Thymus (tissue), 11 donors: ENCODE measurements at regions not wholly inside any gene's neighbourhood (a gene's known extent, or its start where the extent isn't known, plus 50 kb on each side); places are given as distances from the start of the nearest gene placed in this dataset.

ENCODE experiments used
- DNase-seq, 9 donors: peaks; one replicate each; pipeline ENCODE4 v3.0.0-alpha.2; 2013; ENCODE audit warnings: low spot score in 9 of 9, low read depth in 6 of 9, missing footprints in 1 of 9
- H3K27ac ChIP-seq, 2 donors: one replicate each; pipeline ENCODE4 v1.5.1; 2013; ENCODE audit warnings: control low read depth in 1 of 2, low read depth in 1 of 2, low read length in 1 of 2, mild to moderate bottlenecking in 1 of 2, moderate library complexity in 1 of 2
- H3K27me3 ChIP-seq, 2 donors: one replicate each; pipeline ENCODE4 v1.5.1; 2013; ENCODE audit warnings: low read length in 1 of 2; ENCODE audit not compliant: control insufficient read depth in 2 of 2, insufficient read depth in 1 of 2
- H3K36me3 ChIP-seq, 2 donors: one replicate each; pipeline ENCODE4 v1.5.1; 2013; ENCODE audit warnings: low read length in 1 of 2, mild to moderate bottlenecking in 1 of 2, moderate library complexity in 1 of 2; ENCODE audit not compliant: control insufficient read depth in 2 of 2, insufficient read depth in 2 of 2
- H3K4me1 ChIP-seq, 2 donors: one replicate each; pipeline ENCODE4 v1.5.1; 2013; ENCODE audit warnings: low read length in 2 of 2; ENCODE audit not compliant: control insufficient read depth in 2 of 2, insufficient read depth in 2 of 2
- H3K4me3 ChIP-seq, 2 donors: one replicate each; pipeline ENCODE4 v1.5.1; 2013; ENCODE audit warnings: low read length in 2 of 2, control low read depth in 1 of 2, mild to moderate bottlenecking in 1 of 2
- H3K9me3 ChIP-seq, 2 donors: one replicate each; pipeline ENCODE4 v1.5.1; 2013; ENCODE audit warnings: low read length in 1 of 2, mild to moderate bottlenecking in 1 of 2; ENCODE audit not compliant: control insufficient read depth in 2 of 2, insufficient read depth in 1 of 2
- WGBS: extraction: QIAGEN DNeasy Blood & Tissue Kit; methylation state at CpG from one replicate; pipeline ENCODE4 v1.1.7; 2013; 5-methylcytosine and 5-hydroxymethylcytosine counted together
- donor health status: healthy.

DNA sequence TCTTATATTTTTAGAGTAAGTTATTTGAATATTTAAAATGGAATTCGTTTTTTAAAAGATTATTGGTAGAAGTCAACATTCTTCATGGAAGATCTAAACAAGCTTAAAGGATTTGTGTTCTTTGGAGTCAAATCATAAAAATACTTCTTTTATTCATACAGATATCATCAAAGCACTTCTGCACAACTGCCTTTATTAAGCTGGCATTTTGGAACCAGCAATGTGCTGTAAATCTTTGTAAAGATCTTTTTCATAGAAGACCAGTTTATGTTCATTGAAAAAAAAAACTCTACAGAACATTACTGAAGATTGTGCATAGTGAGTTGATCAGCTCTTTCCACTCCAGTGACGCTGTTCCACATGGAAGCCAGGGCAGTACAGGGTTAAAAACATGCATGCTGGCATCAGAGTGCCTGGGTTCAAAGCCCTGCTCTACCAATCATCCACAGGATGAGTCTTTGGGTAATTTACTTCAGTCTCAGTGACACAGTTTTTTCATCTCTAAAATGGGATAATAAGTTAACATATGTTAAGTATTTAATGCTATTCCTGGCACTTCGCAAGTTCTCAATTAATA, 109.6 kb upstream of the SLC38A4 start:
- DNase-seq, result no peak
- no peaks in the 10 kb centered on the region for H3K36me3 ChIP-seq
- no peak overlapping the region for H3K4me3 ChIP-seq
- no peak overlapping the region for H3K27ac ChIP-seq
- 98% methylated on average over 3 of the region's 3 CpGs for WGBS
- no peaks in the 10 kb centered on the region for H3K27me3 ChIP-seq
- H3K9me3 ChIP-seq, result no peaks in the 10 kb centered on the region
- H3K4me1 ChIP-seq, result no peaks in the 10 kb centered on the region

DNA sequence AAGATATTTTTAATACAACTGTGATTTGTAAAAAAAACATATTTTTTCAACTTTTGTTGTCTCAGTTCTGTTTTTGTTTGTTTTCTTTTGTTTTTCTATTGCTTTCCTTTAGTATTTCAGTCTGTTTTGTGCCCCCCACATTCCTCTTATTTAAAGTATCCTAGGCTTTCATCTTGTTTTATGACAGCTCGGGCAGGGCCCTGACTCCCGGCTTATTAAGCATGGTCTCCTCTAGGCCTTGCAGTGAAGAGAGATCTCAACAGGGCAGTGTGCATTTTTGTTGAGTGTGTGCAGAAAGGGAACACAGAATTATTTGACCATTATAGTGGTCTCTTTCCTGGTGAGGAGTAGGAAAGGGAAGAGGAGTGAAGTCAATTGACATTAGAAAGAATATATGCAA, 110.2 kb upstream of the SLC38A4 start:
- Histone ChIP-seq H3K36me3 (no peaks in the 10 kb centered on the region), H3K27ac (no peak overlapping the region), H3K27me3 (no peaks in the 10 kb centered on the region), H3K4me3 (no peak overlapping the region), H3K9me3 (no peaks in the 10 kb centered on the region), H3K4me1 (no peaks in the 10 kb centered on the region)
- WGBS, result 98% methylated on average over 2 of the region's 2 CpGs
- no peak for DNase-seq

GRCh38 chr12:46938071-46938678, 112.4 kb upstream of the SLC38A4 start:
- H3K27me3 ChIP-seq, result no peaks in the 10 kb centered on the region
- H3K4me3 ChIP-seq, result no peak overlapping the region
- no peak for DNase-seq
- no peaks in the 10 kb centered on the region for H3K36me3 ChIP-seq
- no peaks in the 10 kb centered on the region for H3K9me3 ChIP-seq
- peak overlapping the region in 1 of 2 donors; percentile 8 for H3K27ac ChIP-seq
- 90% methylated on average over 4 of the region's 4 CpGs for WGBS
- no peaks in the 10 kb centered on the region for H3K4me1 ChIP-seq

DNA sequence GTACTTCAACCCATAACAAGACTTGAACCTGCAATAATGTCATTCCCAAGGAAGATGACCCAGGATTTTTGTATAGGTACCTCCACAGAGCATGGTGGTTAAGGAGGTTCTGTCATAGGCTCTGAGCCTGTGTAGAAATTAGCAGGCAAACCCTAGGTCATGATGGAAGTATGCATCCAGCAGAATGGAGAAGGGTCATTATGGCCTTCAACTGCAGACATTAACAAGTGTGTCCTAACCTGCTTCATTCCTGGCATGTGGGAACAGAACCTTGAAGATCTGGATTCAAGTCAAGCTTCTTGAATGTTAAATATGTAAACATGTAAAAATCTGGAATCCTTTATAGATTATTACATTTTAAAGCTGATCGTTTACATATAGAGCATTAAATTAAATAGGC, 116.2 kb upstream of the SLC38A4 start:
- H3K36me3 ChIP-seq, result no peaks in the 10 kb centered on the region
- 99% methylated on average over 1 of the region's 1 CpG for WGBS
- H3K27me3 ChIP-seq, result no peaks in the 10 kb centered on the region
- no peak for DNase-seq
- no peak overlapping the region for H3K27ac ChIP-seq
- H3K4me1 ChIP-seq, result no peaks in the 10 kb centered on the region
- no peak overlapping the region for H3K4me3 ChIP-seq
- no peaks in the 10 kb centered on the region for H3K9me3 ChIP-seq

DNA sequence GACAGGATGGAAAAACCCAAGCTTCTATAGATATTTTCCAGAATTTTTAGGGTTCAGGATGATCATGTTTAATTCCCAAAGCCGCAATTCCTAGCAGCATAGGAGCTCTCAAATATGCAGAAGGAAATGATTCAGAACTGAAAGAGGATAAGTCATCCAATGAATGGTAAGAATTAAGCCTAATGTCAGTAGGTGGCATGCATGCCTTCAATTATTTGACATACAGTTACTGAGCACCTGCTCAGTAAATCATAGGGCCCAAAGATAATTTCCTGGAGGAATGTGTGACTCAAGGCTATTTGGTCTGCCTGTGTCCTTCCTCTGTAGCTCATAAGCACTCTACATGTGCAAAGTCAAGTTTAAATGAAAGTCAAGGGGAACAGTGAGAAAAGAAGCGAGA, 116.8 kb upstream of the SLC38A4 start:
- Histone ChIP-seq H3K27ac (no peak overlapping the region), H3K36me3 (no peaks in the 10 kb centered on the region), H3K4me3 (no peak overlapping the region), H3K4me1 (no peaks in the 10 kb centered on the region), H3K27me3 (no peaks in the 10 kb centered on the region), H3K9me3 (no peaks in the 10 kb centered on the region)
- WGBS, result 98% methylated on average over 2 of the region's 2 CpGs
- no peak for DNase-seq

DNA sequence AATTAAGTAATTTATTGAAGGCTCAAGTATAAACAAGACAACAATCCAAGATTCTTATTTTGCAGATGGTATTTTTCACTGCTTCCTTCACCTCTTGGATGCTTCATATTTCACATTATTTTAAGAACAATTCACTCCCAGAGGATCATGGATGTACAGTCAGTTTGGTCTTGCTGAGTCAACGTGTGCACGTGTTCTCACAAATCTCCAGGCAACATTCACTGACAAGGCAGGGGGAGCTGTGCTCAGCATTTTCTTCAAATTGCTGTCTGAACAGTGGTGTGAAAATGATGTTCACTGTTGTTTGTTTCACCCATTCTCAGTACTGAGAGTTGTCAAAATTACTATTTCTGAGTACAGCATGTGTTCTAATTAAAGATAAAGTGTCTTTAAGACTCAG, 118.3 kb upstream of the SLC38A4 start:
- no peak for DNase-seq
- no peaks in the 10 kb centered on the region for H3K9me3 ChIP-seq
- no peaks in the 10 kb centered on the region for H3K4me1 ChIP-seq
- H3K4me3 ChIP-seq, result no peak overlapping the region
- no peaks in the 10 kb centered on the region for H3K36me3 ChIP-seq
- no peak overlapping the region for H3K27ac ChIP-seq
- 50% methylated on average over 2 of the region's 2 CpGs for WGBS
- H3K27me3 ChIP-seq, result no peaks in the 10 kb centered on the region

- WGBS, result 98% methylated on average over 5 of the region's 5 CpGs
These were observed 119.0 kb upstream of the SLC38A4 start for GRCh38 chr12:46944771-46945170.

DNA sequence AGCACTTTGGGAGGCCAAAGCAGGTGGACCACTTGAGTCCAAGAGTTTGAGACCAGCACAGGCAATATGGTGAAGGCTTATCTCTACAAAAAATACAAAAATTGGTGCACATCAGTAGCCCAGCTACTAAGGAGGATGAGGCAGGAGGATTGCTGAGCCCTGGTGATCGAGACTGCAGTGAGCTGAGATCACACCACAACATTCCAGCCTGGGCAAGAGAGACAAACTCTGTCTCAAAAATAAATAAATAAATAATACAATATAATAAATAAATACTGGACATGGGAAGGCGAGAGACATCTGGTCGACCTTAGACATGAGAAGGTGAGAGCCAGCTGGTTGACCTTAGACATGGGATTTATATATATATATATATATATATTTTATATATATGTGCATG, 119.8 kb upstream of the SLC38A4 start:
- WGBS, result 97% methylated on average over 3 of the region's 3 CpGs
- DNase-seq, result no peak
- no peaks in the 10 kb centered on the region for H3K36me3 ChIP-seq
- H3K27ac ChIP-seq, result no peak overlapping the region
- no peak overlapping the region for H3K4me3 ChIP-seq
- no peaks in the 10 kb centered on the region for H3K27me3 ChIP-seq
- H3K4me1 ChIP-seq, result no peaks in the 10 kb centered on the region
- H3K9me3 ChIP-seq, result no peaks in the 10 kb centered on the region

More at GRCh38 chr12:46944771-46945170, 119.0 kb upstream of the SLC38A4 start:
- no peak for DNase-seq
- H3K27me3 ChIP-seq, result no peaks in the 10 kb centered on the region
- no peaks in the 10 kb centered on the region for H3K36me3 ChIP-seq
- no peak overlapping the region for H3K4me3 ChIP-seq
- H3K27ac ChIP-seq, result no peak overlapping the region
- no peaks in the 10 kb centered on the region for H3K9me3 ChIP-seq
- no peaks in the 10 kb centered on the region for H3K4me1 ChIP-seq

- no peak overlapping the region for H3K27ac ChIP-seq
- 98% methylated on average over 2 of the region's 2 CpGs for WGBS
- no peaks in the 10 kb centered on the region for H3K27me3 ChIP-seq
These were observed 120.3 kb upstream of the SLC38A4 start for GRCh38 chr12:46946137-46946536.

More at GRCh38 chr12:46946137-46946536, 120.3 kb upstream of the SLC38A4 start:
- no peaks in the 10 kb centered on the region for H3K4me1 ChIP-seq
- no peak overlapping the region for H3K4me3 ChIP-seq
- H3K9me3 ChIP-seq, result no peaks in the 10 kb centered on the region
- H3K36me3 ChIP-seq, result no peaks in the 10 kb centered on the region
- DNase-seq, result no peak
